ENCODE measurements at regions not wholly inside any gene's neighbourhood (a gene's known extent, or its start where the extent isn't known, plus 50 kb on each side); places are given as distances from the start of the nearest gene placed in this dataset.

GRCh38 chr9:117929868-117930267 lies 225.7 kb downstream of the TLR4 start:
- no peak for TF ChIP-seq CTCF (IDR thresholded peaks at IDR 0.05)
- TF ChIP-seq USF2 (CRISPR knock-in tag; IDR thresholded peaks at IDR 0.05): no peak
- TF ChIP-seq PREB (CRISPR knock-in tag; IDR thresholded peaks at IDR 0.05; ENCODE audit: borderline replicate concordance): no peak

All from WTC11 (cell line).